Panc1 (cell line): ENCODE measurements at regions not wholly inside any gene's neighbourhood (a gene's known extent, or its start where the extent isn't known, plus 50 kb on each side); places are given as distances from the start of the nearest gene placed in this dataset.

Source experiments
- ATAC-seq: fragments of 200-7000 bp; cut with Tn5 transposase; 2 replicates; pipeline ENCODE4 v1.9.1; 2020; ENCODE audit warnings: mild to moderate bottlenecking, moderate library complexity
- BruUV-seq: library from RNA; stranded (reverse); fragments of 400-500 nt; replicated peaks from 2 replicates; lab custom pipeline; 2021; lab: Mats Ljungman, UMichigan
- CTCF ChIA-PET: fragments of 300-600 bp; sonication (Branson Sonifier 250); formaldehyde crosslinking; loops from one replicate; lab custom pipeline; 2022; ENCODE audit warnings: antibody characterized with exemption; lab: Charles Lee
- POLR2A ChIA-PET: fragments of 300-600 bp; sonication (Branson Sonifier 250); formaldehyde crosslinking; loops from one replicate; lab custom pipeline; 2022; ENCODE audit warnings: antibody characterized with exemption; lab: Charles Lee
- DNase-seq: peaks from one replicate; pipeline ENCODE4 v3.0.0-alpha.2; 2010; ENCODE audit warnings: low read depth, low spot score
- H3K27ac ChIP-seq: 2 replicates; pipeline ENCODE4 v1.5.1; 2011; ENCODE audit warnings: mild to moderate bottlenecking, low read length, inconsistent platforms
- H3K27me3 ChIP-seq: fragments of 200-500 bp; sonication (Bioruptor generic); 2 replicates; pipeline ENCODE4 v1.6.0; 2014; ENCODE audit warnings: low read length, inconsistent platforms; ENCODE audit not compliant: control insufficient read depth, insufficient read depth
- H3K36me3 ChIP-seq: fragments of 200-500 bp; sonication (Bioruptor generic); 2 replicates; pipeline ENCODE4 v1.5.1; 2014; ENCODE audit warnings: inconsistent platforms, mild to moderate bottlenecking, low read length, moderate library complexity; ENCODE audit not compliant: control insufficient read depth, insufficient read depth
- H3K4me1 ChIP-seq: 2 replicates; pipeline ENCODE4 v1.5.1; 2011; ENCODE audit warnings: inconsistent platforms, mild to moderate bottlenecking, low read length, moderate library complexity; ENCODE audit not compliant: control insufficient read depth, insufficient read depth
- H3K4me3 ChIP-seq, 2 experiments: 2 replicates each; pipeline ENCODE4 v1.5.1; 2011 to 2012; ENCODE audit warnings: low read depth in 2 of 2, low read length in 2 of 2, mild to moderate bottlenecking in 2 of 2, inconsistent platforms in 1 of 2, moderate library complexity in 1 of 2
- H3K9me3 ChIP-seq: fragments of 200-500 bp; sonication (Bioruptor generic); 2 replicates; pipeline ENCODE4 v1.5.1; 2014; ENCODE audit warnings: low read depth, mild to moderate bottlenecking, inconsistent platforms, low read length, moderate library complexity; ENCODE audit not compliant: control insufficient read depth, insufficient read depth
- CTCF ChIP-seq: fragments of 450-650 bp; IDR thresholded peaks from 2 replicates; pipeline ENCODE4 v1.5.1; 2017; ENCODE audit warnings: mild to moderate bottlenecking
- POLR2AphosphoS5 ChIP-seq: IDR thresholded peaks from 2 replicates; pipeline ENCODE4 v1.6.1; 2012; ENCODE audit warnings: mild to moderate bottlenecking, low read depth, low read length, moderate library complexity
- SIN3A ChIP-seq: IDR thresholded peaks from 2 replicates; pipeline ENCODE4 v1.6.1; 2012; ENCODE audit warnings: low read depth, mild to moderate bottlenecking, low read length, moderate library complexity, borderline replicate concordance; ENCODE audit not compliant: insufficient read depth
- TCF7L2 ChIP-seq: IDR thresholded peaks from 2 replicates; pipeline ENCODE4 v1.6.1; 2011; ENCODE audit warnings: mild to moderate bottlenecking, low read depth, low read length, inconsistent platforms
- in situ Hi-C: cut with HindIII; loops from 2 replicates; pipeline ENCODE4 v1.10.0; 2016; ENCODE audit warnings: low sequenced_read_pairs, low pct_unique_long_range_greater_than_20kb
- intact Hi-C: fragments of 100-400 bp; cut with micrococcal nuclease; formaldehyde crosslinking; loops from one replicate; pipeline ENCODE4 v1.10.0; 2022; ENCODE audit not compliant: unreplicated experiment
- TF ChIP-seq, protein P1 (sequence below), 2 experiments: IDR thresholded peaks; 2 replicates each; pipeline ENCODE4 v1.6.1; 2011 to 2012; ENCODE audit warnings: low read depth in 2 of 2, control low read depth in 1 of 2, low read length in 1 of 2, mild to moderate bottlenecking in 1 of 2, moderate library complexity in 1 of 2; ENCODE audit not compliant: insufficient read depth in 1 of 2

DNA sequence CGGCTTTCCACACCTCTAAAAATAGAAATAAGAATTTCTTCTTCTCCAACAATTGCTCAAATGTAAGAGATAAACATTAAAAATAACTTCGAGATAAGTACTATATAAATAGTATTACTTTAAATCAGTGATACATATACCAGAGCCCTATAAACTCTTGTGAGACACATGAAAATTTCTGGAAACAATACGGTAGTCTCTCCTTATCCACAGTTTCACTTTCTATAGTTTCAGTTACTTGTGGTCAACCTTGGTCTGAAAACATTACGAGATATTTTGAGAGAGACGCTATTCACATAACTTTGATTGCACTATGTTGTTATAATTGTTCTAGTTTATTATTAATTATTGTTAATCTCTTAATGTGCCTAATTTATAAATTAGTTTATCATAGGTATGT lies 101.5 kb upstream of the CXXC4 start:
- intact Hi-C loops (no loop called here), in situ Hi-C loops (no loop called here)
- BruUV-seq: no TSS peak
- Histone ChIP-seq H3K9me3 (no peaks in the 10 kb centered on the region), H3K27me3 (no peaks in the 10 kb centered on the region), H3K4me3 (no peak overlapping the region), H3K36me3 (no peaks in the 10 kb centered on the region), H3K27ac (no peak overlapping the region), H3K4me1 (no peaks in the 10 kb centered on the region)
- ATAC-seq: no peak
- no peak for DNase-seq
- TF ChIP-seq POLR2AphosphoS5 (no peak), TCF7L2 (no peak), CTCF (no peak), SIN3A (no peak)
- TF ChIP-seq, protein P1, sequence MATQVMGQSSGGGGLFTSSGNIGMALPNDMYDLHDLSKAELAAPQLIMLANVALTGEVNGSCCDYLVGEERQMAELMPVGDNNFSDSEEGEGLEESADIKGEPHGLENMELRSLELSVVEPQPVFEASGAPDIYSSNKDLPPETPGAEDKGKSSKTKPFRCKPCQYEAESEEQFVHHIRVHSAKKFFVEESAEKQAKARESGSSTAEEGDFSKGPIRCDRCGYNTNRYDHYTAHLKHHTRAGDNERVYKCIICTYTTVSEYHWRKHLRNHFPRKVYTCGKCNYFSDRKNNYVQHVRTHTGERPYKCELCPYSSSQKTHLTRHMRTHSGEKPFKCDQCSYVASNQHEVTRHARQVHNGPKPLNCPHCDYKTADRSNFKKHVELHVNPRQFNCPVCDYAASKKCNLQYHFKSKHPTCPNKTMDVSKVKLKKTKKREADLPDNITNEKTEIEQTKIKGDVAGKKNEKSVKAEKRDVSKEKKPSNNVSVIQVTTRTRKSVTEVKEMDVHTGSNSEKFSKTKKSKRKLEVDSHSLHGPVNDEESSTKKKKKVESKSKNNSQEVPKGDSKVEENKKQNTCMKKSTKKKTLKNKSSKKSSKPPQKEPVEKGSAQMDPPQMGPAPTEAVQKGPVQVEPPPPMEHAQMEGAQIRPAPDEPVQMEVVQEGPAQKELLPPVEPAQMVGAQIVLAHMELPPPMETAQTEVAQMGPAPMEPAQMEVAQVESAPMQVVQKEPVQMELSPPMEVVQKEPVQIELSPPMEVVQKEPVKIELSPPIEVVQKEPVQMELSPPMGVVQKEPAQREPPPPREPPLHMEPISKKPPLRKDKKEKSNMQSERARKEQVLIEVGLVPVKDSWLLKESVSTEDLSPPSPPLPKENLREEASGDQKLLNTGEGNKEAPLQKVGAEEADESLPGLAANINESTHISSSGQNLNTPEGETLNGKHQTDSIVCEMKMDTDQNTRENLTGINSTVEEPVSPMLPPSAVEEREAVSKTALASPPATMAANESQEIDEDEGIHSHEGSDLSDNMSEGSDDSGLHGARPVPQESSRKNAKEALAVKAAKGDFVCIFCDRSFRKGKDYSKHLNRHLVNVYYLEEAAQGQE (IDR thresholded peaks at IDR 0.05; ENCODE audit: insufficient read depth in 1 of 2, low read depth in 2 of 2, low read length in 1 of 2): no peak
- ChIA-PET CTCF (no interaction called here), POLR2A (no interaction called here)

GRCh38 chr4:104615496-104615895 lies 120.8 kb upstream of the CXXC4 start:
- POLR2A ChIA-PET: no interaction called here
- no peak for ATAC-seq
- H3K9me3 ChIP-seq: no peaks in the 10 kb centered on the region

More at GRCh38 chr4:104615496-104615895, 120.8 kb upstream of the CXXC4 start:
- CTCF ChIA-PET: no interaction called here
- Histone ChIP-seq H3K36me3 (no peaks in the 10 kb centered on the region), H3K27ac (no peak overlapping the region), H3K4me1 (no peaks in the 10 kb centered on the region), H3K27me3 (no peaks in the 10 kb centered on the region), H3K4me3 (no peak overlapping the region)
- BruUV-seq: no TSS peak
- in situ Hi-C loops: no loop called here
- intact Hi-C loops: no loop called here
- TF ChIP-seq SIN3A: no peak
- TF ChIP-seq, protein P1 (IDR thresholded peaks at IDR 0.05; ENCODE audit: insufficient read depth in 1 of 2, low read depth in 2 of 2, low read length in 1 of 2): no peak
- TF ChIP-seq CTCF: no peak
- no peak for TF ChIP-seq POLR2AphosphoS5
- no peak for DNase-seq
